ENCODE measurements at regions not wholly inside any gene's neighbourhood (a gene's known extent, or its start where the extent isn't known, plus 50 kb on each side); places are given as distances from the start of the nearest gene placed in this dataset.

DNA sequence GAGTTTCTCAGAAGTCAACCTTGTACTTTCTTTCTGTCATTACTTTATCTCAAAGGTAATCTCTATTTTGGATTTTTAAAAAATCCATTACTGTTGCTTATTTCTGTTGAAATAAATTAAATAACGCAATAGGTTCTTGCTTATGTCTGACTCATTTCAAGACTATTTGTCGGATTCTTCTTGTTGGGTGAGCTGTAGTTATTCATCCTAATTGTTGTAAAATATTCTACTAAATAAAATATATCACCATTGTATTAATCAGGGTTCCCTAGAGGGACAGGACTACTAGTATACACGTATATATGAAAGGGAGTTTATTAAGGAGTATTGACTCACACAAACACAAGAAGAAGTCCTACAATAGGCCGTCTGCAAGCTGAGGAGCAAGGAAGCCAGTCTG is 403.9 kb upstream of the CYRIA start:
- DNase-seq (ENCODE audit: low read depth): no peak

DNA sequence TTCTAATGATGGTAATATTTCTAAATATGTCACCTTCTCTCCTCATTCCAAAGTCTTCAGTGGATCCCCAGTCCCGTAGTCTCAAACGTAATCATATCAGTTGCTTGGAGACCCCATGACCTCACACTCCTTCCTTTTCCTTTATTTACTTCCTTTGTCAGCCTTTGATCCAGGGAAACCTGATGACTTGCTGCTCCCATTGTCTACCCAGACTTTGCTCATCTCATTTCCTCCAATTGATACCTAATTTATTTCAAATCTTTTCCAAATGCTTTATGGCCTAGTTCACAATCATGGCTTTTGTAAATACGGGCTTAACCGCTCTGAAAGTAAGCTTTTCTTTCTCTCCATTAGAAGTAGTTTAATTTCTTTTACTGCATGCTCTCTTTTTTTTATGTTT is 402.4 kb upstream of the CYRIA start:
- DNase-seq (ENCODE audit: low read depth): no peak

DNA sequence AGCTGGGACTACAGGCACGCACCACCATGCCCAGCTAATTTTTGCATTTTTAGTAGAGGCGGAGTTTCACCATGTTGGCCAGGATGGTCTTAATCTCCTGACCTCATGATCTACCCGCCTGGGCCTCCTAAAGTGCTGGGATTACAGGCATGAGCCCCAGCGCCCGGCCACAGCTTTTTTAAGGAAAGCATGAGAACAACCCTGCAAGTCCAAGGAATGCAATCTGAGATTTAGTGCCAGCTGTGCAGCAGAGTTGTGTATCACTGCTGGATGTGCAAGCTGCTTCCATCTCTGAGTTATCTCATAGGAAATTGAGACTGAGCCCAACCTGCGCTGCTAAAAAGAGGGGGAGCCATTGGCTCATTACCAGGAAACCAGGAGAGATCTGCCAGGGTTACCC is 399.9 kb upstream of the CYRIA start:
- DNase-seq (ENCODE audit: low read depth): no peak

DNA sequence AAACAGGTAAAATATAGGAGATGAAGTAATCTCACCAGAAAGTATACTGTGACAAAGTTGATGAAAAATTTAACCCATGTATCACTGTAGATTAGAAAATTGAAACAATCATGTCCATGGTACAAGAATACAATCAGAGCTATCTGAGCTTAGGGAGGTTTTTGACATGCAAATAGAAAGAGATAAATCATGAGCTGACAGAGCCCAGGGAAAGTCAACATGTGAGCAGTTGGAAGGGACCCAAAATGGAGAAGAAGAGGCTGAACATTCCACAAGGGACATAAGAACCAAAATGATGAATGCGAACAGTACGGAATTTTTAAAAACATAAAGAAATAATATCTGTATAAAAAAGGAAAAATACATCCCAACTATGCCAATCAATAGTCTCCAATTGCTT is 395.4 kb upstream of the CYRIA start:
- DNase-seq (ENCODE audit: low read depth): no peak

DNA sequence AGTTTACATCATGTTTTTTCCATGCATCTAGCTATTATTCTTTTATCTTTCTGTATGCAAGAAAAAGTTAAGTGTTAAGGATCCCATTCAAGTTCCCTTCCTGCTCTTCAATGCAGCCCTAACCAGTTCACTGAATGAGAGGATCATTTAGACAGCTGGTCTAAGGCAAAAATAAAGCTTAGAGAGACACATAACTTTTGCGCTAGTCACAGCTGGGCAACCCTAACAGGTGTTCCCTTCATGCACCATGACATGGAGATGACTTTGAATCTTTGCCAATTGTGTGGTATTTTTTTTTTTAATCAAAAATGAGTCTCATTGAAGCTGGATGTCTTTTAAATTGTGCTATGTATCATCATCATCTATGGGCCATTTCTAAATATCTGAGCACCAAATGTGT is 393.8 kb upstream of the CYRIA start:
- no peak for DNase-seq (ENCODE audit: low read depth)

DNA sequence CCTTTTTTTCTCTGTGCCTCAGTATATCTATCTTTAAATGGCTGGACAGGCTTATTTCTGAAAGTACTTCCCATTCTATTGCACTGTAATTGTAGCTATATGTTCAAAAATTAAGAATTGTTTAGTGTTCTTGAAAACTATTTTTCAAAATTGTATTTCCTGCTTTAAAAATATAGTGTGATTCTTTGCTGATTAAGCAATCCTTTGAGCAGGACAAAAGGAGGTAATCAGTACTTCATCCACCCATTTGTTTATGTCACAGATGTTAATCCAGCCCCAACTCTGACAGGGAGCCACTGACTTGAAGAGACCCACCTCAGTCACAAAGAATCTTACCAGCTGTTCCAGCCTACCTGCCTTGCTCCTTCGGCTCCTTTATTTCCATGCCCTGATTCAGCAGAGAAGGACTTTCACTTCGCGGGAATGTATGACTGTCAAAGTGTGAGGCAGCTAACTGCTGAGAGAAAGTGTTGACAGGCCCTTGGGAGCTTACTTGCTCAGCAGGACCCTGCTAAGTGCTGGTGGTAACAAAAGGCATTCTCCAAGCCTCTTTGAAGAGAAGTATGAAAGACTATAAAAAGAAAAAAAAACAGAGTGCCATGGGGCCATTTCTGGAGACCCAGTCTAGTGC is 393.3 kb upstream of the CYRIA start:
- DNase-seq (ENCODE audit: low read depth): no peak

DNA sequence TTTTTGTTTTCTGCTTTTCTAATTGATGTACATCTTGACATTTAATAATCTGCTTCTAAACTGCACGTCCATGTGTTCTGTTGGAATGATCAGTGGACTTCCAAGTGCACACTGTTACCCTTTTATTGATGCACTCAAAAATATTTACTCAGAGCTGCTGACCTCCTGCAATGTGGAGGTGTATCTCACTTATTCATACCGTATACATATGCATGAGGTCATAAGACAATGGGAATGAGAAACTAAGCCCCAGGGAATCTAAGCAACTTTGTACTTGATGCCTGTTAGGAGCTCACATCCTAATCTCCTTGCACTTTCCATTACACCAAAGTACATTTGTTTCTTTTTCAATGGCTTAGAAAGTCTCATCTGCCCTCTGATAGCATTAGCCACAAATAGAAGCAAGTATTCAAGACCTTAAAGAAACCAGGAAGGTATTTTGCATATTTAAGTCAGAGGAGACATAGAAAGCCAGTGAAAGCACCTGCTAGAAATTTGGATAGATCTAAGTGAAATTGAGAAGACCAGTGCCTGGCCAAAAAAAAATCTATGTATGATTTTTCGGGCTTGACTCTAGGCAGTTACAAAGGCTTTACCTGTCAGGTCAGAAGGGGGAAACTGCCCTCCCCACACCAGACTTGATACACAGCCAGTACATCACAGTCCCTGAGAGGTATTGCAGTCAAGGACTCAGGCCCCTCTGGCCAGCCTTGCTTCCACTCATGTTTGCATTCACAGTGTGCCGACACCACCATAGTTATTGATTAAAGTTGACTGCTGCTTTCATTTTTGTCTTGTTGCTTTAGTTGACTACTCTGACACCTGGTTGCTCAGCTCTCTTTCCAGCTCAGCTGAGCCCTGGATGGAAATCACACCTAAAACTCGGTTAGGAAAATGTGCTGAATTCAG is 391.7 kb upstream of the CYRIA start:
- DNase-seq (ENCODE audit: low read depth): no peak

DNA sequence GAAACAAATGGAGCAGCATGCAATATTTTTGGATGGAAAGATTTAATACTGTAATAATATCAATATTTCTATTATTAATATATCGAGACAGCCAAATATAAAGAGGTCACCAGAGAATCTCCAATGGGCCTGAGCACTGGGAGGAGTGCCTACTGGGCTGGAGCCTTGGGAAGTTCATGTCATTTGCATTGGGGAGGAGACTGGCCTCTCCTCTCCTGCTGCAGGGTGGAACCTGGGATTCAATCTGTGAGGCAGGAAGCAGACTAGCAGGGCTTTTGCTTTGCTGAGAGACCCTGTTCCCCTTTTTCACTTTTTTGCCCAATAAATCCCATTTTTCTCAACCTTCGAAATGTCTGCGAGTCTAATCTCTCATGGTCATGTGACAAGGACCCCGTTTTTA is 390.6 kb upstream of the CYRIA start:
- no peak for DNase-seq (ENCODE audit: low read depth)

DNA sequence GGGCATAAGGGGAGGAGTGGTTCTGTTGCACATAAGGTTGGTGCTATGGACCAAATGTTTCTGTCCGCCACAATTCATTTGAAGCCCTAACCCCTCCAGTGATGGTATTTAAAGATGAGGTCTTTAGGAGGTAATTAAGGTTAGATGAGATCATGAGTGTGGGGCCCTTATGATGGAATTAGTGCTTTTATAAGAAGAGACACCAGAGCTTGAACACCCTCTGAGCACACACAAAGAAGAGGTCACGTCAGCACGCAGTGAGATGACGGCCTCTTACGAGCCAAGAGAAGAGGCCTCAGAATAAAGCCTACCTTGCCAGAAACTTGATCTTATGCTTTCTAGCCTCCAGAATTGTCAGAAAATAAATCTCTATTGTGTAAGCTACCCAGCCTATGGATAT is 386.4 kb upstream of the CYRIA start:
- DNase-seq (ENCODE audit: low read depth): no peak

DNA sequence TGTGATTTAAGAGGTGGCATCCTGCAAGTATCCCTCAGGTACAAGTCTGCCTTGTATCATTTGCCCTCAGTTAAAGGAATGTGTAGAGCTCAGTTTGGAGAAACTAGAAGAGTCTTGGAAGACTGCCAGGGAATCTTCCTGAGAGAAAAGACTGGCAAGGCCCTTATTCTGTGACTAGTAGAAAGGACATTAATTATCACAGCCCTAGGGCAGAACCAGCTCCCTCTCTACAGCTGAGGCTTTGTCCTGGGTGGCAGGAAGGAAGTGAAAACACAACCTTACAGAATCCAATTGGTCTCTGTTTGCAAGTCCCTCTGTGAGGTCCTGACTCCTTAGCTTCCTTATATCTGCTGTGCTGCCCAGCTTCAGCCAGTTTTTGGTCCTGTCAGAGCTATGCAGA is 385.9 kb upstream of the CYRIA start:
- DNase-seq (ENCODE audit: low read depth): no peak

DNA sequence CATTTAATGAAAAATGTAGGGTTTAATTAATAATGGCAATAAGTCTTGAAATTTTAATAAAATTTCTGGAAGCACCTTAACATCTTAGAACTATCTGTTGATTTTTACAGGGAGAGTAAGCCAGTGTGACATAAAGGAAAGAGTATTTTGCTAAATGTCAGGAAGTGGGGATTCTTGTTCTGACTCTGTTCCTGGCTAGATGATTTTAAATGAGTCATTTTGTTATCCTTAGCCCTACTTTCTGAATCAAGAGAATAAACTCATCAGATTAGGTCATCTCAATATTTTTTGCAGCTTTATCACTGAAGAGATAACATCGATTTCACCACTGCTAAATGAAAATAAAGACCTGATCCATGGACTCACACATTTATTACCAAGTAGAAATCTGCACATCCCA is 377.5 kb upstream of the CYRIA start:
- DNase-seq (ENCODE audit: low read depth): peak; percentile 45

DNA sequence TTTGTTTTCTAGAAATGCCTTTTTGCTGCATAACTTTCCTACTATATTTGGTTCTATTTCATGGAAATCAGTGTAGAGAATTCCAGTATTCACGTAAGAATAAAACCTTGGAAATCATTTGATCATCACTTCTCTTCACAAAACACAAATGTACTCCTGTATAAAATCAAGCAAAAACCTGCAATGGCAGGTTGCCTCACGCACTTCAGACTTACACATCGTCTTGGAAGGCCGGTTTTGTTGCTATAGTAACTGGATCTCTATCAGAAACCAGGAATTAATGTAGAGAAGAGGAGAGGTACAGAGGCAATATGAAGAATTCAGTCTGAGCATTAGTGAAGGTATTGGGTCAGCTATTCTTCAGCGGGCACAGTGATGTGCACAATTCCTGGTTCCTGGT is 370.7 kb upstream of the CYRIA start:
- DNase-seq (ENCODE audit: low read depth): no peak

DNA sequence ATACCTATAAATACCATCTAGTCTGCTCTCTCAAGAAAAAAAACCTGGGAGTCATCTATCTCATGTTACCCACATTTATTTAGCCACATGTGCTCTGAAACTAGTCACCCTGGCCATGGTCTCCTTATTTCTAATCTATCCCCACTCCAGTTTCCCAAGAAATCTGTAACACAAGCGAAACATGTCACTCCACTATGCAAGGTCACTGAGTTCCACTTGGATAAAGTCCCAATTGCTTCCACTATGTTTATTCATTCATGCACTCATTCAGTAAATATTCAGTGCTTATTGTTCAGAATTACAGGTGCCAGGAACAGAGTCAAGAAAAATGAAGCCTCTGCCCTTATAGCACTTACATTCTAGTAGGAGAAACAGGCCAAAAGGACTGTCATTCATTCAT is 369.4 kb upstream of the CYRIA start:
- no peak for DNase-seq (ENCODE audit: low read depth)

DNA sequence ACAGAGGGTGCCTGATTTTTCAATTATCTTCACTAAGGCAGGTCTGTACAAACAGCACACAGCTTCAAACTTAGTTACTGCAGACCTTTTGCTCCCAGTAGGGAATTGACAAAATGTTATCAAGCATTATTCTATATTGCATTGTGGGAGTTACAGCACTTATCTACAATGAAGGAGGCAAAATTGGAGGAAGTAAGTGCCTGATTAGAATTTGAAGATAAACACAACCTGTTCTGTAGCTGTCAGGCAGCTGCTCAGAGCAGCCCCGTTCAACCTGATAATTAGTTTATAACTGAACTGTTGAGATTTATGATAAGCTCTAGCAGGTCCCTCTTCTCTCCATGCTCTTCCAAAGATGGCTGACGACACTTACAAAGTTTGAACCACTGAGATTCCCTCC is 364.4 kb upstream of the CYRIA start:
- no peak for DNase-seq (ENCODE audit: low read depth)

DNA sequence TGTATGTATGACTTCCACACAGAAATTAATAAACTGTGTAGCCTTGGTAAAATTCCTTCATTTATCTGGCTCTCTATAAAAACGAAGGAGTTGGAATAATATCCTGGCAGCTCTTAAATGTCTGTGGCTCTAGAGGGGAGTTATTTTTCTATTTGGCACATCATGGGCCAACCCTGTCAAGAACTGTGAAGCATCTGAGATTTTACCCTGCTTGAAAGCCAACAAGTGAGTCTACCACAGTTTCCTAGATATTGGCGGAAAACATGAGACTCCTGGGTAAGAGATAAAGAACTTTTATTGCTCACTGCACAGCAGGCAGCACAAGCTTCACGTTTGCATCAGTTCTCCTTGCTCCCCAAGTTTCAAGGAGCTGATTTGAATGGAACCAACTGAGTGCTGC is 346.7 kb upstream of the CYRIA start:
- no peak for DNase-seq (ENCODE audit: low read depth)

DNA sequence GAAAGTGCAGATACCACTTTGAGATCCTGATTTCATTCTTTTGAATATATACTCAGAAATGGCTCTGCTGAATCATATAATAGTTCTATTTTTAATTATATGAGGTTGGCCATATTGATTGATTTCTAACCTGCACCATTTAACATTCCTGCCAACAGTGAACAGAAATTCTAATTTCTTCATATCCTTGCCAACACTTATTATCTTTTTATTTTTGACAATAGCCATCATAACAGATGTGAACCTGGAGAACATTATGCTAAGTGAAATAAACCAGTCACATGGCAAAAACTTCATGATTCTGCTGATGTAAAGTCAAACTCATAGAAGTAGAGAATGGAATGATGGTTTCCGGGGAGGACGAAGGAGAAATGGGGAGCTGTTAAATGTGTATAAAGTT is 344.5 kb upstream of the CYRIA start:
- DNase-seq (ENCODE audit: low read depth): no peak

DNA sequence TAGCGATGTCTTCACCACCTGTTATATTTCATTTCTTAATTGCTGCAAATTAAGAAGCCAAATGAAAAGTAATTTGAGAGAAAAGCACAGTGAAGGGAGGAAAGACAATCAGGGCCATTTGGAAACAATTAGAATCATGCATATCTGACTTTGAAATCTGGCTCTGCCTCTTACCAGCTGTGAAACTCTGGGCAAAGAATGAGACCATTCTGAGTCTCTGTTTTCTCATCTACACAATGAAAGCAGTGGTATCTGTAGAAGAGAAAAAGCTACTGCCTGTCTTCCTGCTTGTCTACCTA is 334.5 kb upstream of the CYRIA start:
- DNase-seq (ENCODE audit: low read depth): no peak

DNA sequence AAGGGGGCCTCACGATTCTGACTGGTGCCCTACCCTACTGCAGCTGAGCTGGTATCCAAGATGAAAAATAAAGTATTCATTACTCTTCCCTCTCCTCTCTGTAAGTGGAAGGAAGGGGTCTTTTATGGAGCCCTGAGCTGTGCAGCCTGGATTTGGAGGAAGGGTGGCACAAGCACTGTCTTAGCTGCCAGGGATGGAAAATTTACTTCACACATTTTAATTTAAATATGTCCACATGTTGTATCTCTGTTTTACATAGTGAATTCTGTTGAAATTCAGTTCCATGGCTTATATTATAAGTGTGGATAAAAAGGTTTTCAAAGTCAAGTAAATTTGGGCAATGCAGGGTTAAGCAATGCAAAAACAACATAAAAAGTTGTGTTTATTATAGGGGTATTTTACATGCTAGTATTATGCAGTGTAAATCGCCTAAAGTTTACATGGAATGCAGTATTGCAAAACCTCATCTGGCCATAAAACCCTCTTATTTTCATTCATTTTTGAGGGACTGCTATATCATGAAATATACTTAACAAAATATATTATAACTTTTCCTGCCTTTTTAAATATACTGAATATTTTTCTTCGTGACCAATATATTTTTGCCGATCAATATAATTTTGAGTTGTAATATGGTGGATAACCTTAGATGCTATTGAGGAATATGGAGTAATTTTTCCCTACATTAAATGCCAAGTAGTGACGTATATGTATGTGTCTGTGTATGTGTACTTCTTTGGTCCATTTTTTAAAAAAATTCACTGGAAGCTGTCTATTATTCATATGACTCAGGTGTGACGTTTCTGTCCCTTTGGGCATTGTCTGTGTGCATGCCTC is 333.9 kb upstream of the CYRIA start:
- no peak for DNase-seq (ENCODE audit: low read depth)

DNA sequence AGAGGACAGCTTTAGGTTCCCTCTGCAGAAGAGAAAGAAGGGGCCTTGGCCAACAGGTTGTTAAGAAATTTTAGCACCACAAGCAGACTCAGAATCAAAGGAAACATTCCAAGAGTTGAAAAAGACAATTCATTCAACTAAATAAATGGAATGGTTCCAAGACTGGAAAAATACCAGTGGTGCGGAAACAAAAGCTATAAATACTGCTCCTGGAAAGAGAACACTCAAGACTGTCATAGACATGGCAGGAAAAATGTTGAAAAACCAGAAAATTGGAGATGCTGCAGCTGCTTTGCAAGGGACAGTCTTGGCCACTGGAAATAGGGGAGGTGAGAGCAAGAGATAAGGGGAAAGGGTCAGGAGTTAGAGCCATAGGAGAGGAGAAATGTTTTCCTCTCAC is 312.7 kb upstream of the CYRIA start:
- DNase-seq (ENCODE audit: low read depth): no peak

DNA sequence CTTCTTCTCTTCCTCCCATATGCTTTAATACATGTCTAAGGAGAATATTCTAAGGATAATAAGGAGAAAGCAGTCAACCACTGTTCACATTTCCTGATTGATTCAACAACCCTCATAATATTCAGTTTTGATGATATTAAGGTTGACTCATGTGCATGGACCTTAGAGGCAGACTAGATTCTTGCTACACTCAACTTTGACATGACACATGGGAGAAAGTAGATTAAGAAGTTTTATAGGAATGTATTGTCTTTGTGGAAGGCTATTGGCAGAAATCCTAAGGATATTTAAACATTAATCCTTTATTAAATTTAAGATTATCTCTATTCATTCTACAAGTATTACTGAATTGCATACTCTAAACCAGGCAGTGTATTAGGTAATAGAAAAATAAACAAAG is 309.1 kb upstream of the CYRIA start:
- DNase-seq (ENCODE audit: low read depth): no peak

DNA sequence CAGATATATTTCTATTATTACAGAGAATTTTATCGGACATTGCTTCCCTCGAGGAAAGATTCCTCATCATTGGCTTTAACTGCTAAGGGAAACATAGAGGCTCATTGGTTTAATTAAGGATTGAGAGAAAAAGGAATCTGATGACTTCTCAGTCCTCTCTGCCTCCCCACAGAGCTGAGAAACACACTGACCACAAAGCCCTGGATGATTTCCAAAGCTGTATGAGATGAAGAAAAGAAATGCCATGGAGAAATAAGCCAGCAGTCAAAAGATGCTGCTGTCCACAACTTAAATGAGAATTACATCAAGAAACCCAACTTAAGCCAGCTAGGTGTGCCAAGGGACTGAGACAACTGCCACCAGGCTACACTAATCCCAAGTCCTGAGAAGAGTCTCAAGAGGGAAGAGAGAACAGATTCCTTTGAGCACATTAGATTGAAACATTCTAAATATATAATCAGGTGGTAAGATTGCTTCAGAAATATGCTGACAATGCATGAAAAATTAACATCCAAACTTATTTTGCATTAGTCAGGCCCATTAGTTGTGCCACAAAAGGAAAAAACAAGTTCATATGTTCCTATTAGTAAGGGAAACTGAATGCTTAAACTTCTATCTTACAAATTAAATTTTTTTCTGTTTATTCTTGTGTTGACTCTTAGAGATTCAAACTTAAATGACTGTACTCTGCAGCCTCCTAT is 308.1 kb upstream of the CYRIA start:
- peak; percentile 55 for DNase-seq (ENCODE audit: low read depth)

DNA sequence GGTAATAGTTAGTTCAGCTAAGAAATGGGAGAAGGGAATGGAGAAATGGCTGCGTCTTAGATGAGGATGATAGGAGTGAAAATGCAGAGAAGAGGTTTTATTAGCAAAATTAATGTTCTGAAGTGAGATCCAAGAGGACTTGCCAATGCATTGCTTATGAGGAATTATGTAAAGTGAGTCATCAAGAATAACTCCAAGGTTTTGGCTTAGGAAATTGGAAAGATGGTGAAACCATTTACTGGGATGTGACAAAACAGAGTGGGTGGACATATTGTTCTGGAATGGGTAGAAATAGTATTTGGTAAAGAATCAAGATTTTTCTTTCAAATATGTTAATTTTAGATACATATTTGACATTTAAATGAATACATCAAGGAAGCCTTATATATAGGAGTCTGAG is 306.6 kb upstream of the CYRIA start:
- peak; percentile 31 for DNase-seq (ENCODE audit: low read depth)

All from stromal cell of bone marrow (primary cell).